ENCODE measurements at regions not wholly inside any gene's neighbourhood (a gene's known extent, or its start where the extent isn't known, plus 50 kb on each side); places are given as distances from the start of the nearest gene placed in this dataset.

GRCh38 chr5:2335733-2336515, 415.6 kb downstream of the IRX2 start:
- DNase-seq (ENCODE audit: low spot score): no peak

GRCh38 chr5:2335125-2335732, 416.2 kb downstream of the IRX2 start:
- no peak for DNase-seq (ENCODE audit: low spot score)

- DNase-seq (ENCODE audit: low spot score): no peak
Observed at GRCh38 chr5:2334719-2335118, 416.8 kb downstream of the IRX2 start.

- no peak for DNase-seq (ENCODE audit: low spot score)
Observed at GRCh38 chr5:2333291-2333690, 418.2 kb downstream of the IRX2 start.

GRCh38 chr5:2332521-2332920, 419.0 kb downstream of the IRX2 start:
- DNase-seq (ENCODE audit: low spot score): no peak

- DNase-seq (ENCODE audit: low spot score): no peak
Observed at GRCh38 chr5:2330325-2331130, 420.9 kb downstream of the IRX2 start.

GRCh38 chr5:2329741-2330140, 421.7 kb downstream of the IRX2 start:
- DNase-seq (ENCODE audit: low spot score): no peak

- DNase-seq (ENCODE audit: low spot score): no peak
Observed at GRCh38 chr5:2326601-2327000, 424.9 kb downstream of the IRX2 start.

- DNase-seq (ENCODE audit: low spot score): no peak
Observed at GRCh38 chr5:2324788-2325187, 426.7 kb downstream of the IRX2 start.

- DNase-seq (ENCODE audit: low spot score): no peak
Observed at GRCh38 chr5:2320611-2321010, 430.9 kb downstream of the IRX2 start.

GRCh38 chr5:2317540-2317939, 433.9 kb downstream of the IRX2 start:
- no peak for DNase-seq (ENCODE audit: low spot score)

GRCh38 chr5:2311851-2312250, 429.1 kb upstream of the IRX4 start:
- no peak for DNase-seq (ENCODE audit: low spot score)

GRCh38 chr5:2310946-2311345, 428.2 kb upstream of the IRX4 start:
- DNase-seq (ENCODE audit: low spot score): no peak

- DNase-seq (ENCODE audit: low spot score): no peak
Observed at GRCh38 chr5:2307631-2308030, 424.9 kb upstream of the IRX4 start.

GRCh38 chr5:2306711-2307110, 424.0 kb upstream of the IRX4 start:
- no peak for DNase-seq (ENCODE audit: low spot score)

- DNase-seq (ENCODE audit: low spot score): no peak
Observed at GRCh38 chr5:2303431-2304100, 420.8 kb upstream of the IRX4 start.

GRCh38 chr5:2302169-2302568, 419.4 kb upstream of the IRX4 start:
- no peak for DNase-seq (ENCODE audit: low spot score)

GRCh38 chr5:2300861-2301574, 418.3 kb upstream of the IRX4 start:
- no peak for DNase-seq (ENCODE audit: low spot score)

- DNase-seq (ENCODE audit: low spot score): no peak
Observed at GRCh38 chr5:2300421-2300820, 417.7 kb upstream of the IRX4 start.

- no peak for DNase-seq (ENCODE audit: low spot score)
Observed at GRCh38 chr5:2299388-2300220, 416.9 kb upstream of the IRX4 start.
